HEK293 (cell line): ENCODE measurements at regions not wholly inside any gene's neighbourhood (a gene's known extent, or its start where the extent isn't known, plus 50 kb on each side); places are given as distances from the start of the nearest gene placed in this dataset.

Experiments
- SP2 ChIP-seq: fragments of 450-650 bp; formaldehyde crosslinking; IDR thresholded peaks from 2 replicates; pipeline ENCODE4 v1.5.1; 2016; ENCODE audit warnings: missing biosample characterization, missing genetic modification characterization
- ZBTB7A ChIP-seq: fragments of 450-650 bp; formaldehyde crosslinking; IDR thresholded peaks from 2 replicates; pipeline ENCODE4 v1.5.1; 2016; ENCODE audit warnings: low read depth, missing biosample characterization, missing genetic modification characterization
- ZNF155 ChIP-seq: fragments of 450-650 bp; formaldehyde crosslinking; IDR thresholded peaks from 2 replicates; pipeline ENCODE4 v1.5.1; 2016; ENCODE audit warnings: missing biosample characterization, missing genetic modification characterization
- ZNF214 ChIP-seq: fragments of 450-650 bp; formaldehyde crosslinking; IDR thresholded peaks from 2 replicates; pipeline ENCODE4 v1.5.1; 2017; ENCODE audit warnings: missing biosample characterization, mild to moderate bottlenecking, missing genetic modification characterization, borderline replicate concordance
- ZNF274 ChIP-seq, 2 experiments: fragments of 200-500 bp in 1 of 2; fragments of 450-650 bp in 1 of 2; sonication (Bioruptor generic) in 1 of 2; formaldehyde crosslinking in 1 of 2; IDR thresholded peaks; 2 replicates each; pipeline versions ENCODE4 v1.5.1 to v1.6.1; 2014 to 2016; ENCODE audit warnings: borderline replicate concordance in 1 of 2, inconsistent platforms in 1 of 2, low read length in 1 of 2, missing biosample characterization in 1 of 2, missing genetic modification characterization in 1 of 2
- ZNF302 ChIP-seq: fragments of 450-650 bp; formaldehyde crosslinking; IDR thresholded peaks from 2 replicates; pipeline ENCODE4 v1.5.1; 2016; ENCODE audit warnings: missing biosample characterization, missing genetic modification characterization, low read depth
- ZNF311 ChIP-seq: fragments of 450-650 bp; formaldehyde crosslinking; IDR thresholded peaks from 2 replicates; pipeline ENCODE4 v1.5.1; 2017; ENCODE audit warnings: missing biosample characterization, missing genetic modification characterization, borderline replicate concordance
- ZNF473 ChIP-seq: fragments of 450-650 bp; formaldehyde crosslinking; IDR thresholded peaks from 2 replicates; pipeline ENCODE4 v1.5.1; 2017; ENCODE audit warnings: missing biosample characterization, missing genetic modification characterization
- ZNF670 ChIP-seq: fragments of 450-650 bp; formaldehyde crosslinking; IDR thresholded peaks from 2 replicates; pipeline ENCODE4 v1.5.1; 2016; ENCODE audit warnings: missing biosample characterization, missing genetic modification characterization, low read depth
- TF ChIP-seq, protein P1 (sequence below): fragments of 450-650 bp; formaldehyde crosslinking; IDR thresholded peaks from 2 replicates; pipeline ENCODE4 v1.5.1; 2016; ENCODE audit warnings: missing biosample characterization, missing genetic modification characterization
- TF ChIP-seq, protein P2 (sequence below): fragments of 450-650 bp; formaldehyde crosslinking; IDR thresholded peaks from 2 replicates; pipeline ENCODE4 v1.5.1; 2016; ENCODE audit warnings: missing biosample characterization, missing genetic modification characterization
- TF ChIP-seq, protein P3 (sequence below): fragments of 450-650 bp; formaldehyde crosslinking; IDR thresholded peaks from 2 replicates; pipeline ENCODE4 v1.5.1; 2016; ENCODE audit warnings: missing biosample characterization, missing genetic modification characterization
- TF ChIP-seq, protein P4 (sequence below): fragments of 450-650 bp; formaldehyde crosslinking; IDR thresholded peaks from 2 replicates; pipeline ENCODE4 v1.5.1; 2016; ENCODE audit warnings: missing biosample characterization, missing genetic modification characterization
- TF ChIP-seq, protein P5 (sequence below): sonication (generic); formaldehyde crosslinking; IDR thresholded peaks from 2 replicates; pipeline ENCODE4 v1.8.1; 2022; ENCODE audit warnings: mild to moderate bottlenecking, moderate library complexity, missing genetic modification reagents

DNA sequence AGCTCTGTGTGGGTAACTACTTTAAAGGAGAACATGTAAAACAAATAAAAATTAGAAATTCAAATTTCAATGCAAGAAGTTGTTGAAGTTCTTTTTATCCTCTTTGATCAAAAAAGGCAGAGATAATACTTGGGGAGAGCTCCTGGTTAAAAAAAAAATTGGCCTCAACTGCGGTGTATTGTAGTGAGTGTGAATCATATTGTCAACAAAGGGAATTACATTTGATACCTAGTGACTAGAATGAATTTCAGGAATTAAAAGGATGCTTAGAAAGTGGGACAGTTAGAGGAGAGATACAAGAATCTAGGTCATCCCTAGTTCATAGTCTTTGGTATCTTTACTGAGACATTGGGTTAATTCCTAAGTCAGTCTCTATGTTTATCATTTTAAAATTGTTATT lies 473.0 kb downstream of the CCDC85A start:
- TF ChIP-seq, protein P1, sequence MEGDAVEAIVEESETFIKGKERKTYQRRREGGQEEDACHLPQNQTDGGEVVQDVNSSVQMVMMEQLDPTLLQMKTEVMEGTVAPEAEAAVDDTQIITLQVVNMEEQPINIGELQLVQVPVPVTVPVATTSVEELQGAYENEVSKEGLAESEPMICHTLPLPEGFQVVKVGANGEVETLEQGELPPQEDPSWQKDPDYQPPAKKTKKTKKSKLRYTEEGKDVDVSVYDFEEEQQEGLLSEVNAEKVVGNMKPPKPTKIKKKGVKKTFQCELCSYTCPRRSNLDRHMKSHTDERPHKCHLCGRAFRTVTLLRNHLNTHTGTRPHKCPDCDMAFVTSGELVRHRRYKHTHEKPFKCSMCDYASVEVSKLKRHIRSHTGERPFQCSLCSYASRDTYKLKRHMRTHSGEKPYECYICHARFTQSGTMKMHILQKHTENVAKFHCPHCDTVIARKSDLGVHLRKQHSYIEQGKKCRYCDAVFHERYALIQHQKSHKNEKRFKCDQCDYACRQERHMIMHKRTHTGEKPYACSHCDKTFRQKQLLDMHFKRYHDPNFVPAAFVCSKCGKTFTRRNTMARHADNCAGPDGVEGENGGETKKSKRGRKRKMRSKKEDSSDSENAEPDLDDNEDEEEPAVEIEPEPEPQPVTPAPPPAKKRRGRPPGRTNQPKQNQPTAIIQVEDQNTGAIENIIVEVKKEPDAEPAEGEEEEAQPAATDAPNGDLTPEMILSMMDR (tag by site-specific recombination), result no peak
- TF ChIP-seq, protein P2, sequence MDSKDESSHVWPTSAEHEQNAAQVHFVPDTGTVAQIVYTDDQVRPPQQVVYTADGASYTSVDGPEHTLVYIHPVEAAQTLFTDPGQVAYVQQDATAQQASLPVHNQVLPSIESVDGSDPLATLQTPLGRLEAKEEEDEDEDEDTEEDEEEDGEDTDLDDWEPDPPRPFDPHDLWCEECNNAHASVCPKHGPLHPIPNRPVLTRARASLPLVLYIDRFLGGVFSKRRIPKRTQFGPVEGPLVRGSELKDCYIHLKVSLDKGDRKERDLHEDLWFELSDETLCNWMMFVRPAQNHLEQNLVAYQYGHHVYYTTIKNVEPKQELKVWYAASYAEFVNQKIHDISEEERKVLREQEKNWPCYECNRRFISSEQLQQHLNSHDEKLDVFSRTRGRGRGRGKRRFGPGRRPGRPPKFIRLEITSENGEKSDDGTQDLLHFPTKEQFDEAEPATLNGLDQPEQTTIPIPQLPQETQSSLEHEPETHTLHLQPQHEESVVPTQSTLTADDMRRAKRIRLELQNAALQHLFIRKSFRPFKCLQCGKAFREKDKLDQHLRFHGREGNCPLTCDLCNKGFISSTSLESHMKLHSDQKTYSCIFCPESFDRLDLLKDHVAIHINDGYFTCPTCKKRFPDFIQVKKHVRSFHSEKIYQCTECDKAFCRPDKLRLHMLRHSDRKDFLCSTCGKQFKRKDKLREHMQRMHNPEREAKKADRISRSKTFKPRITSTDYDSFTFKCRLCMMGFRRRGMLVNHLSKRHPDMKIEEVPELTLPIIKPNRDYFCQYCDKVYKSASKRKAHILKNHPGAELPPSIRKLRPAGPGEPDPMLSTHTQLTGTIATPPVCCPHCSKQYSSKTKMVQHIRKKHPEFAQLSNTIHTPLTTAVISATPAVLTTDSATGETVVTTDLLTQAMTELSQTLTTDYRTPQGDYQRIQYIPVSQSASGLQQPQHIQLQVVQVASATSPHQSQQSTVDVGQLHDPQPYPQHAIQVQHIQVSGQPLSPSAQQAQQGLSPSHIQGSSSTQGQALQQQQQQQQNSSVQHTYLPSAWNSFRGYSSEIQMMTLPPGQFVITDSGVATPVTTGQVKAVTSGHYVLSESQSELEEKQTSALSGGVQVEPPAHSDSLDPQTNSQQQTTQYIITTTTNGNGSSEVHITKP (tag by site-specific recombination), result no peak
- TF ChIP-seq ZNF214 (tag by site-specific recombination) (no peak), ZNF155 (tag by site-specific recombination) (no peak), ZNF670 (tag by site-specific recombination) (no peak), ZNF302 (tag by site-specific recombination) (no peak), ZNF311 (no peak), SP2 (tag by site-specific recombination) (no peak), ZNF473 (tag by site-specific recombination) (no peak), ZNF274 (IDR thresholded peaks at IDR 0.05; ENCODE audit: low read length) (no peak), ZNF274 (tag by site-specific recombination; IDR thresholded peaks at IDR 0.05; ENCODE audit: borderline replicate concordance) (no peak), ZBTB7A (tag by site-specific recombination) (no peak)
- TF ChIP-seq, protein P3, sequence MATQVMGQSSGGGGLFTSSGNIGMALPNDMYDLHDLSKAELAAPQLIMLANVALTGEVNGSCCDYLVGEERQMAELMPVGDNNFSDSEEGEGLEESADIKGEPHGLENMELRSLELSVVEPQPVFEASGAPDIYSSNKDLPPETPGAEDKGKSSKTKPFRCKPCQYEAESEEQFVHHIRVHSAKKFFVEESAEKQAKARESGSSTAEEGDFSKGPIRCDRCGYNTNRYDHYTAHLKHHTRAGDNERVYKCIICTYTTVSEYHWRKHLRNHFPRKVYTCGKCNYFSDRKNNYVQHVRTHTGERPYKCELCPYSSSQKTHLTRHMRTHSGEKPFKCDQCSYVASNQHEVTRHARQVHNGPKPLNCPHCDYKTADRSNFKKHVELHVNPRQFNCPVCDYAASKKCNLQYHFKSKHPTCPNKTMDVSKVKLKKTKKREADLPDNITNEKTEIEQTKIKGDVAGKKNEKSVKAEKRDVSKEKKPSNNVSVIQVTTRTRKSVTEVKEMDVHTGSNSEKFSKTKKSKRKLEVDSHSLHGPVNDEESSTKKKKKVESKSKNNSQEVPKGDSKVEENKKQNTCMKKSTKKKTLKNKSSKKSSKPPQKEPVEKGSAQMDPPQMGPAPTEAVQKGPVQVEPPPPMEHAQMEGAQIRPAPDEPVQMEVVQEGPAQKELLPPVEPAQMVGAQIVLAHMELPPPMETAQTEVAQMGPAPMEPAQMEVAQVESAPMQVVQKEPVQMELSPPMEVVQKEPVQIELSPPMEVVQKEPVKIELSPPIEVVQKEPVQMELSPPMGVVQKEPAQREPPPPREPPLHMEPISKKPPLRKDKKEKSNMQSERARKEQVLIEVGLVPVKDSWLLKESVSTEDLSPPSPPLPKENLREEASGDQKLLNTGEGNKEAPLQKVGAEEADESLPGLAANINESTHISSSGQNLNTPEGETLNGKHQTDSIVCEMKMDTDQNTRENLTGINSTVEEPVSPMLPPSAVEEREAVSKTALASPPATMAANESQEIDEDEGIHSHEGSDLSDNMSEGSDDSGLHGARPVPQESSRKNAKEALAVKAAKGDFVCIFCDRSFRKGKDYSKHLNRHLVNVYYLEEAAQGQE (tag by site-specific recombination), result no peak
- TF ChIP-seq, protein P4, sequence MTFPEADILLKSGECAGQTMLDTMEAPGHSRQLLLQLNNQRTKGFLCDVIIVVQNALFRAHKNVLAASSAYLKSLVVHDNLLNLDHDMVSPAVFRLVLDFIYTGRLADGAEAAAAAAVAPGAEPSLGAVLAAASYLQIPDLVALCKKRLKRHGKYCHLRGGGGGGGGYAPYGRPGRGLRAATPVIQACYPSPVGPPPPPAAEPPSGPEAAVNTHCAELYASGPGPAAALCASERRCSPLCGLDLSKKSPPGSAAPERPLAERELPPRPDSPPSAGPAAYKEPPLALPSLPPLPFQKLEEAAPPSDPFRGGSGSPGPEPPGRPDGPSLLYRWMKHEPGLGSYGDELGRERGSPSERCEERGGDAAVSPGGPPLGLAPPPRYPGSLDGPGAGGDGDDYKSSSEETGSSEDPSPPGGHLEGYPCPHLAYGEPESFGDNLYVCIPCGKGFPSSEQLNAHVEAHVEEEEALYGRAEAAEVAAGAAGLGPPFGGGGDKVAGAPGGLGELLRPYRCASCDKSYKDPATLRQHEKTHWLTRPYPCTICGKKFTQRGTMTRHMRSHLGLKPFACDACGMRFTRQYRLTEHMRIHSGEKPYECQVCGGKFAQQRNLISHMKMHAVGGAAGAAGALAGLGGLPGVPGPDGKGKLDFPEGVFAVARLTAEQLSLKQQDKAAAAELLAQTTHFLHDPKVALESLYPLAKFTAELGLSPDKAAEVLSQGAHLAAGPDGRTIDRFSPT (tag by site-specific recombination), result no peak
- TF ChIP-seq, protein P5, sequence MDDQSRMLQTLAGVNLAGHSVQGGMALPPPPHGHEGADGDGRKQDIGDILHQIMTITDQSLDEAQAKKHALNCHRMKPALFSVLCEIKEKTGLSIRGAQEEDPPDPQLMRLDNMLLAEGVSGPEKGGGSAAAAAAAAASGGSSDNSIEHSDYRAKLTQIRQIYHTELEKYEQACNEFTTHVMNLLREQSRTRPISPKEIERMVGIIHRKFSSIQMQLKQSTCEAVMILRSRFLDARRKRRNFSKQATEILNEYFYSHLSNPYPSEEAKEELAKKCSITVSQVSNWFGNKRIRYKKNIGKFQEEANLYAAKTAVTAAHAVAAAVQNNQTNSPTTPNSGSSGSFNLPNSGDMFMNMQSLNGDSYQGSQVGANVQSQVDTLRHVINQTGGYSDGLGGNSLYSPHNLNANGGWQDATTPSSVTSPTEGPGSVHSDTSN (CRISPR knock-in tag), result no peak
